ENCODE measurements at regions not wholly inside any gene's neighbourhood (a gene's known extent, or its start where the extent isn't known, plus 50 kb on each side); places are given as distances from the start of the nearest gene placed in this dataset.
"Not testable (repeated sequence)": the region's sequence is repeated elsewhere in the genome, so short reads cannot be mapped to it uniquely, and the experiment has no call there.

GRCh38 chr14:51596488-51597117 lies 55.1 kb upstream of the FRMD6 start:
- DNase-seq: no peak

- DNase-seq: no peak
Observed at GRCh38 chr14:51597261-51598001, 54.3 kb upstream of the FRMD6 start.

- DNase-seq: not testable (repeated sequence)
Observed at GRCh38 chr14:51598924-51599600, 52.6 kb upstream of the FRMD6 start.

- no peak for DNase-seq
Observed at GRCh38 chr14:51600658-51601057, 51.1 kb upstream of the FRMD6 start.
